ENCODE measurements at regions not wholly inside any gene's neighbourhood (a gene's known extent, or its start where the extent isn't known, plus 50 kb on each side); places are given as distances from the start of the nearest gene placed in this dataset.

- TF ChIP-seq CTCF (IDR thresholded peaks at IDR 0.05; ENCODE audit: low read depth, low read length, poor library complexity, severe bottlenecking) (no peak), EZH2phosphoT487 (IDR thresholded peaks at IDR 0.05; ENCODE audit: borderline replicate concordance, low read length) (no peak)
Measured at GRCh38 chr13:54184576-54184975, 1156.0 kb downstream of the OLFM4 start.
